NB4 (cell line): ENCODE measurements at regions not wholly inside any gene's neighbourhood (a gene's known extent, or its start where the extent isn't known, plus 50 kb on each side); places are given as distances from the start of the nearest gene placed in this dataset.

ENCODE experiments used
- DNase-seq: peaks from one replicate; pipeline ENCODE4 v3.0.0; 2010; ENCODE audit warnings: low read depth
- H3K4me3 ChIP-seq: one replicate; pipeline ENCODE4 v1.5.1; 2011; ENCODE audit warnings: mild to moderate bottlenecking, low read depth, low read length, moderate library complexity
- MYC ChIP-seq: IDR thresholded peaks from 2 replicates; pipeline ENCODE4 v1.6.1; 2011; ENCODE audit warnings: low read depth, low read length
- POLR2A ChIP-seq: IDR thresholded peaks from 2 replicates; pipeline ENCODE4 v1.6.1; 2011; ENCODE audit warnings: mild to moderate bottlenecking; ENCODE audit not compliant: insufficient read length; ENCODE audit errors: extremely low read depth
- TF ChIP-seq, protein P1 (sequence below): IDR thresholded peaks from 2 replicates; pipeline ENCODE4 v1.6.1; 2011; ENCODE audit warnings: low read depth, low read length
- TF ChIP-seq, protein P2 (sequence below): IDR thresholded peaks from one replicate; pipeline ENCODE4 v1.5.1; 2012; ENCODE audit warnings: low read depth, low read length

DNA sequence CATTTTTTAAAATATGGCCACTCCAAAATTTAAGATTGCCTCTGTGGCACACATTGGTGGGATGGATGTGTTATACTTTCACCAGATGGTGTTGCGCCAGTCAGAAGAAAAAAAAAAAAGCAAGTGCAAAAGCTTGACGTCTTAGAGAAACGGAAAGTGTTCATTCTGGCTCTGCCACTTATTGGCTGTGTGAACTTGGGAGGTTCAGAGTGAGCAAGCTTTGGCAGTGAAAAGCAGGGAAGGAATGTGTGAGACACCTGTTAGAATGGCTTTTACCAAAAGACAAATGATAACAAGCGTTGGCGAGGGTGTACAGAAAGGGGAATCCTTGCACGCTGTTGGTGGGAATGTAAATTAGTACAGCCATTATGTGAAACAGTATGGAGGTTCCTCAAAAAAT lies 298.0 kb downstream of the TMEM114 start:
- no peak for DNase-seq
- TF ChIP-seq, protein P1, sequence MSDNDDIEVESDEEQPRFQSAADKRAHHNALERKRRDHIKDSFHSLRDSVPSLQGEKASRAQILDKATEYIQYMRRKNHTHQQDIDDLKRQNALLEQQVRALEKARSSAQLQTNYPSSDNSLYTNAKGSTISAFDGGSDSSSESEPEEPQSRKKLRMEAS: no peak
- TF ChIP-seq MYC (no peak), POLR2A (no peak)
- TF ChIP-seq, protein P2, sequence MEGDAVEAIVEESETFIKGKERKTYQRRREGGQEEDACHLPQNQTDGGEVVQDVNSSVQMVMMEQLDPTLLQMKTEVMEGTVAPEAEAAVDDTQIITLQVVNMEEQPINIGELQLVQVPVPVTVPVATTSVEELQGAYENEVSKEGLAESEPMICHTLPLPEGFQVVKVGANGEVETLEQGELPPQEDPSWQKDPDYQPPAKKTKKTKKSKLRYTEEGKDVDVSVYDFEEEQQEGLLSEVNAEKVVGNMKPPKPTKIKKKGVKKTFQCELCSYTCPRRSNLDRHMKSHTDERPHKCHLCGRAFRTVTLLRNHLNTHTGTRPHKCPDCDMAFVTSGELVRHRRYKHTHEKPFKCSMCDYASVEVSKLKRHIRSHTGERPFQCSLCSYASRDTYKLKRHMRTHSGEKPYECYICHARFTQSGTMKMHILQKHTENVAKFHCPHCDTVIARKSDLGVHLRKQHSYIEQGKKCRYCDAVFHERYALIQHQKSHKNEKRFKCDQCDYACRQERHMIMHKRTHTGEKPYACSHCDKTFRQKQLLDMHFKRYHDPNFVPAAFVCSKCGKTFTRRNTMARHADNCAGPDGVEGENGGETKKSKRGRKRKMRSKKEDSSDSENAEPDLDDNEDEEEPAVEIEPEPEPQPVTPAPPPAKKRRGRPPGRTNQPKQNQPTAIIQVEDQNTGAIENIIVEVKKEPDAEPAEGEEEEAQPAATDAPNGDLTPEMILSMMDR: no peak
- H3K4me3 ChIP-seq: no peak overlapping the region

DNA sequence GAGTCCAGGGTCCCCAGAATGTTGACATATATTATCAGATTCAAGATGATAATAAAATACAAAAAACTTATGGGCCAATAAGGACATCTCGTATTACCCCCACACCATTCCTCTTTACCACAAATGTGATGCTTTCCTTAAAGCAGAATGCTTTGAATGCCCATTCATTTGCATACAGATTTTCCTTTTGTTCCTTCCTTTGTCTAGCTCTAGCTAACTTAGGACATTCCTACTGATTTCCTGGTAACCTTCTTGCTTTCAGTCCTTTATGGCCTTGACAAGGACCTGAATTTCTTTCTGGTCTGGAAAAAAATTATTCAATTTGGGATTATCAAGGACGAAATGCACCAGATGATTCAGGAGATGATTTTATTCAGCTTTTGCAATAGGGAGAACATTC lies 304.0 kb downstream of the TMEM114 start:
- DNase-seq: no peak
- TF ChIP-seq, protein P1: no peak
- TF ChIP-seq MYC (no peak), POLR2A (no peak)
- TF ChIP-seq, protein P2: no peak
- no peak overlapping the region for H3K4me3 ChIP-seq

DNA sequence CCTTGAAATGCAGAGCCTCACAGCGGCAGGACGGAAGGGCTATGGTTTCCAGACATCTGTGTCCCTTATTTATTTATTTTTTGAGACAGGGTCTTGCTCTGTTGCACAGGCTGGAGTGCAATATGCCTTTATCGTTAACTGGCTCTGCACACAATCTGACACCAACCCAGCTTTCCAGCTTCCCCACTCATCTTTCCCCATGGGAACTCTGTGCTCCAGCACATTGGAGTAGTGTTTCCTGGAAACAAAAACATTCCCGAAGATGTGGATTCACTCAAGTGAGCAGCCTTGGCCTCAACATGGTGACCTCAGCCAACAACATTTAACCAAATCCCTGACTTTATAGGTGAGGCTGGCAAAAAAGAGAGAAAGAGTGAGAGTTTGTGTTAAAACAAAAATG lies 307.1 kb downstream of the TMEM114 start:
- TF ChIP-seq MYC: no peak
- TF ChIP-seq POLR2A: no peak
- TF ChIP-seq, protein P2: no peak
- TF ChIP-seq, protein P1: no peak

DNA sequence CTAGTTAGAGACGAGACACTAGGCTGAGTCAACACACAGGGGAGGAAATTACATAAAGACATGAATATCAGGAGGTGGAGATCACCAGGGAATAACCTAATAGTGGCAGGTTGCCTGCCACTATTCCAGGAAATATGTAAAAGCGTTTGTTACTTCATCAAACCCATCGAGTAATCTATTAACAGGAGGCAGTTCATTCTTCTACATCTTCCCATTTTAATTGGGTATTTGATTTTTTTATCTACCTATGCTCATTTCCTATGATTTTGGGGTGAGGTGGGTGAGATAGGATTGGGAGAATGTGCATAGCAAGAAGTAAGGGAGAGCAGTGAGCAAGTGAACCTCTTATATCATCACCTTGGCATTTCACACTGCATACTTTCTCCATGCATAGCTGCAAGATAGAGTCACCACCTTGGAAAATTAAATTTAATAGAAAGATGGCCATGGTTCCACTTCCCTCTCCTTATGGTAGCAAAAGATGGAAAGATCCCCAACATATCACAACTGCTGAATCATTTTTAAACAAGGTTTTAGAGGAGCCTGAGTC lies 312.2 kb downstream of the TMEM114 start:
- H3K4me3 ChIP-seq: no peak overlapping the region
- TF ChIP-seq MYC: no peak
- TF ChIP-seq, protein P2: no peak
- TF ChIP-seq, protein P1: no peak
- no peak for TF ChIP-seq POLR2A
- DNase-seq: no peak

More for the DNA sequence above, 307.1 kb downstream of the TMEM114 start:
- no peak overlapping the region for H3K4me3 ChIP-seq
- no peak for DNase-seq

DNA sequence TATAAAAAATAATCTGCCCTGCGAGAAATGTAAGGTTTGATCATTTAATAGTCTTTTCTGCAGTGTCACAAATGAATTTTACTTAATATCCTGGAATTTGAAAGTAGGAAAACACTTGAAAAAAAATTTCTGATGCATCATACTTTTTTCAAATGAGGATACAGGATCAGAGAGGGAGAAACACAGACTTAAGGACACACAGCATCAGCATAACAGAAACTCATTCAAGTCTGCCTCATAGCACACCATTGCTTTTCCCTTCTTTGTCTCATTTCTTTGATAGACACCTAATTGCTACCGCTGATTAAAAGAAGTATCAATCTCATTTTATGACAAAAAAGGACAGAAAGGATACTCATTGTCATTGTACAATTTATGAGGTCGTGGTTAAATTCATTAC lies 319.0 kb downstream of the TMEM114 start:
- no peak overlapping the region for H3K4me3 ChIP-seq
- no peak for TF ChIP-seq MYC
- TF ChIP-seq, protein P2: no peak
- TF ChIP-seq, protein P1: no peak
- no peak for TF ChIP-seq POLR2A

DNA sequence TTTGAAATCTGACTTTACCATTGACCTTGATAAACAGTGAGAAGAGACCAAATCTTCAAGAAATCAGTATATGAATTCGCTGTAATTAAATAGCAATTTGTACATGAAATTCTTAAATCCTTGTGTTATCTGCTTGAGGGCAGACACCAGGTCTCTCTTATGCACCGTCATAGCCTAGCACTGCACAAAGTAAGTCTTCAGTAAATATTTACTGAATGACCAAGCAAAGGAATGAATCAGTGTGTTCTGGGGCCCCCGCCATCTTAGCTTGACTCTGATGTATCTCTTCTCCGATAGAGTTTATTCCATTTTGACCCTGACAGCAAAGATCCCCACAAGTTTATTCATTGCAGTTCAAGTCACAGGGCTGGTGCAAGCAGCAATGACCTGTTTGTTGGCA lies 328.0 kb downstream of the TMEM114 start:
- no peak for DNase-seq
- TF ChIP-seq POLR2A (no peak), MYC (no peak)
- TF ChIP-seq, protein P2: no peak
- TF ChIP-seq, protein P1: no peak
- H3K4me3 ChIP-seq: no peak overlapping the region

More for the DNA sequence above, 319.0 kb downstream of the TMEM114 start:
- DNase-seq: no peak
